ENCODE measurements at regions not wholly inside any gene's neighbourhood (a gene's known extent, or its start where the extent isn't known, plus 50 kb on each side); places are given as distances from the start of the nearest gene placed in this dataset.
"Not testable (repeated sequence)": the region's sequence is repeated elsewhere in the genome, so short reads cannot be mapped to it uniquely, and the experiment has no call there.

DNA sequence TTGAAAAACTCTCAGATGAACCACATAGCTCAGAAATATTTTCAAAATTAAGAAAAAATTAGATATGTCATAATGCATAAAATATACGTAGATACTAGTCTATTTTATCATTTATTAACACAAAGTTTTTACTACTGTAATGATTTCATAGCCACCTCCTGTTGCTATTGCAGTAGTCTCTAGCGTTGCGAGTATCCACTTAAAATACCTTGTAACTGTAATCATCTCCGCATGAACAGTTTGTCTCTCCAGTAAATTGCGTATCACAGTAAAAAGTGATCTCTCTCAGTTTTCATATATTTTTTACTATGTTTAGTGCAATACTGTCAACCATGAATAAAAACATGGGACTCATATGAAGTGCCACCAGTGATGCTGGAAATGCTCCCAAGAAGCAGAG is 417.9 kb upstream of the ZNF462 start:
- DNase-seq (ENCODE audit: low spot score), result no peak
- intact Hi-C loops (cut with DNase I), result no loop called here

DNA sequence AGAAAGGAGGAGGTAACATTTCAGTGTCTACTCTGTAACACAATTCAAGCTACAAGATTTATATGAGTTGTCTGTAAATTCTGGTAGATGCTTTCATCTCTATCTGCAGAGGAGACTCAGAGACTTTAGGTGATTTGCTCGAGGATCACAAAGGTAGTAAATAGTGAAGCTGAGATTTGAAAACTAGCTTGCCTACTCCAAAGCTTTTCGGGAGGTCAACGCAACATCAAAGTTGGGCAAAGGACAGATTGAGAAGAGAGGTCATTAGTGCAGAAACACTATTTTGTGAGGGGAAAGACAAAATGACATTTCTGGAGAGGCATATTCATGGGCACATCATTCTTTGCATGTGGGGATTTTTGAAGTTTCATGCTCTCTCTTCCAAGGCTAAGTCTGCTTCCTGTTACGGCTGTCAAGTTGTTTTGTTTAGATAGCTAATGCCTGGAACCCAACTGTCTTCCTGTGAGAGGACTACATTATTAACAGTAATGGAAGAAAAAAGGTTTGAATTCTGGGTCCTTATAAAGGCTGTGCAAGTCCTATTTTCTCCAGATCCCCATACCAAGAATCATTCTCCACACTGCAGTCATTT is 413.5 kb upstream of the ZNF462 start:
- intact Hi-C loops (cut with DNase I), result no loop called here
- no peak for DNase-seq (ENCODE audit: low spot score)

DNA sequence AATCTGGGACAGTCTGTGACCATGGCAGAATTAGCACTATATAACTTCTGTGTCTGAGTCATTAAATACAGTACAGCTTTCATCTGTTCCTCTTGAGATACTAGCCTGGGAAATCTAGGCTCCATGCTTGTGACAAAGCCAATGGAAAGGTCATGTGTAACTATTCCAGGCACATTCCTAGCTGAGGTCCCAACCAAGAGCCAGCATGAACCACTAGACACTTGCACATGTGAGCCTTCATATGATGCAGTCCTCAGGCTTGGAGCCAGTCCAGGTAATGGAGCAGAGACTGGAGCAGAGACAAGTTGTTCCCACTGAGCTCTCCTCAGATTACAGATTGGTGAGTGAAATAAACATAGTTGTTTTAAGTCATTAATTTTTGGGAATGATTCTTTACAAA is 412.4 kb upstream of the ZNF462 start:
- DNase-seq (ENCODE audit: low spot score), result no peak
- intact Hi-C loops (cut with DNase I), result no loop called here

DNA sequence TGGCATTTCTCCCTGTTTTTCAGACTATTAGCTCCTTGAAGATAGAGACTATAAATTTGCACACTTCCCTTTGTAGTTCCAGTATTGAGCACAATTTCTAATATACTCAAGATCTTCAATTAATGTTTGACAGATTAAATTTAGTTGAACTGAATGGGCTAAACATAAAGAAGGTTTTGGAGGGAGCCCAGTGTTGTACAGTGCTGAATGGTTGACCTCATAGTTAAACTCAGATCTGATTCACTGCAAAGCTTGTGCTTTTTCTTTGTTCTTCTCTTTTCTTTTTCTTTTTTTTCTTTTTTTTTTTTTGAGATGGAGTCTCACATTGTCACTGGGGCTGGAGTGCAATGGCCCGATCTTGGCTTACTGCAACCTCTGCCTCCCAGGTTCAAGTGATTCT is 411.7 kb upstream of the ZNF462 start:
- no peak for DNase-seq (ENCODE audit: low spot score)
- intact Hi-C loops (cut with DNase I), result no loop called here

DNA sequence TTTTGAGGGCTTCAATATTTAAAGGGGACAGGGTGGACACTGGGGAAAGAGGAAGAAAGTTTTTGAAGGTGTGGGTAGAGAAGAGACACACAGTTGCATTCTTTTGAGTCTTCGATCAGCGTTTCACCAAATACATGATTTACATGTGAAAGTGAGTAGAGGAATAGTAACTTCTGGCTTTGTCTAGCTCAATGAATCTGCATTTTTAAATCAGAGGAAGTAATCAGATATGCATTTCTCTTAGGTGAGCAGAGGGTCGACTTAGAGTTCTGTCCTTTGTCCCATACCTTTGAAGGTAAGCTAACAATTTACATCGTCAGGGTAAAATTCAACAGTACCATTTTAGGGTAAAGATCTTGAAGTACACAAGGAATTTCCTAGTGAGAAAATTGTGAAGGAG is 406.4 kb upstream of the ZNF462 start:
- intact Hi-C loops (cut with DNase I), result no loop called here

DNA sequence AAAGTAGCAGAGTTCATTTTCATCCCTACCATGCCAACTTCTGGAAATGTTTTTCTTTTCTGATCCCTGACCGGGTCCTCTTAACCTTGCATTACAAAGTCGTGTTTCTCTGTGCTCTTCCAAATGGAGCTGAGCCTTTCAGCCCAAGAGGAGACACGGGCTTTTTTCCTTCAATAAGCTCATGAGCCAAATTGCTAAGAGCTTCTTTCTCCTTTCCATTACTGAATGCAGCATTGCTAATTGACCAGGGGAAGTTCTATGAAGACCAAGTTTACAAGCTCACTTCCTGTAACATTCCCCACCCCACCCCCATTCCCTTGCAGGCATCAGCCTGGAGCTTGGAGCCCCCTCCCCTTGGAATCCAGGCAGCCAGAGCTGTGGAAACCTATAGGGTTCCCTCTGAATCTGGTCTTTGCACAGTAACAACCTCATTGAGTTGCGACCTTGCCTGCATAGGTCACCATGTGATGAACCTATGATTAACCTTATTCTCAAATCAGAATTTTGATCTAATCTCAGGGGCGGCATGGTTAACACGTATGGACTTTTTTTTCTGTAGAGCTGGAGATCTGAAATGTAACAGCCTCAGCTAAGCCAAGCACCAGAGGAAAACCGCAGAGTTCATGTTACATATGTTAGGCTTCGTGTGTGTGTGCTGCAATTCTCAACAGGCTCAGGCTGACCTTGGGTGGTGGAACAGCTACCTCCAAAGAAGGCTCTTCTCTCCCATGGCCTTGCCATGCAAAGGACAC is 395.7 kb upstream of the ZNF462 start:
- no peak for DNase-seq (ENCODE audit: low spot score)
- intact Hi-C loops (cut with DNase I), result no loop called here

More for the DNA sequence above, 406.4 kb upstream of the ZNF462 start:
- DNase-seq (ENCODE audit: low spot score), result no peak

DNA sequence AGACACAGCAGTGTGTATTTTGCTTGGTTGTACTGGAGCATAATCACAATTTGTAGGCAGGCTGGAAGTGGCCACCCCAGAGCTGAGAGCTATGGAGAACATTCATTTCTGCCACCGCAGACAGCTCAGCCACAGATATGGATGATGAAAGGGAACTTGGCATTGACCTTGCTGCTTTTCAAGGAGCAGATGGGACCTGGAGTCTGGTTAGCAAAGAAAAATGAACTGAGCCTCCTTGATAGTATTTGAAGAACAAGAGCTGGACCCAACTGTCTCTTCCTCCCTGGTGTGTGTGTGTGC is 395.2 kb upstream of the ZNF462 start:
- no peak for DNase-seq (ENCODE audit: low spot score)
- intact Hi-C loops (cut with DNase I), result no loop called here

DNA sequence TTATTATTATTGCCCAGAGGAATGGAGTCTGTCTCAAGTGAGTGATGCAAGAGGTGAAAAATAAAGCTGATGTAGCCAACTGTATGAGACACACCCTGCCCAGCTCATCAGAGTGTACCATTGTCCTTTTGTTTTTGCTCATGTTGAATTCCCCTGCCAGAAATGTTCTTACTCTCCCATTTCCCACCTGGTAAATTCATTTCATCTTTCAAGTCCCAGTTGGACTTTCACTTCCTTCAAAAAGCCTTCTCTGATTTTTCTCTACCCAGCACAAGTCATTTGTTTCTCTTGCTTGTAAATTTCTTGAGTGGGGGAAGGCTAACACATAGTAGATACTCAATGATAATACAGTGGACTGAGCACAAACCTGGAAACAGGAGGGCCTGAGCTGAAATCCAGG is 394.5 kb upstream of the ZNF462 start:
- no peak for DNase-seq (ENCODE audit: low spot score)
- intact Hi-C loops (cut with DNase I), result no loop called here

DNA sequence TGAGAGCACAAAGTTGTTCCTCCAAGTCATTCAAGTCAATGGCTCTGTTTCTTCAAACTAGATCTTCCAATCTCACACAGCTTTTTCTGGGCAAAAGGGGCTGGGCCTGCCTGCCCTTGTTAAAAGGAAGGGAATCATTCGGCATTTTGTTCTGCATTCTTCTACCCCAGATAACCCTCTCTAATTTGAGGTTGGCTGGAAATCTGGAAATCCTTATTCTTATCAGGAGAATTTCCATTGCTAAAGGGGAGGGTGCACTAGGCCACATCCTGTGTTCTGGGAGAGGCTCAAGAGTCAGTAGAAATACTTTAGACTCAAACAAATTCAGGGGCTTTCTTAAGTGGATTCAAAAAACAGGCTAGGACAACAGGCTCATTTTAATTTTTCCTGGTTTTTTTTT is 384.7 kb upstream of the ZNF462 start:
- DNase-seq (ENCODE audit: low spot score), result no peak
- intact Hi-C loops (cut with DNase I), result no loop called here

DNA sequence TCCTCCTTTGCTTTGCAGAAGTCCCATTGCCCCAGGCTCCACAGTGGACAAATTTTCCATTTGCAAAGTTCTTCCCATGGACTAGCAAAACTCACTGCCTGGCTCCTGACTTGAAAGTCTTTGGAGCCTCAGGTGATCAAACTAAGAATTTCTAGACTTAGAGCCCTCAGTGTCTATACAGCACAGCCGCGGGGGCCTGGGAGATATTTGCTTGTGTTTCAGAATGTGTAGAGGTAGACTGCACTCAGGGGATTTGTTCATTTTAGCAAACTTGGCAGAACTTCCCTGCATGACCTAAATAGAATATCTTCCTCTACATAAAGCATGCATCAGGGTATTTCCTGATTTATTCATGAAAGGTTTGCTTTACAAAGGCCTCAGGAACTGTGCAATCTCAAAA is 384.2 kb upstream of the ZNF462 start:
- DNase-seq (ENCODE audit: low spot score), result no peak
- intact Hi-C loops (cut with DNase I), result no loop called here

DNA sequence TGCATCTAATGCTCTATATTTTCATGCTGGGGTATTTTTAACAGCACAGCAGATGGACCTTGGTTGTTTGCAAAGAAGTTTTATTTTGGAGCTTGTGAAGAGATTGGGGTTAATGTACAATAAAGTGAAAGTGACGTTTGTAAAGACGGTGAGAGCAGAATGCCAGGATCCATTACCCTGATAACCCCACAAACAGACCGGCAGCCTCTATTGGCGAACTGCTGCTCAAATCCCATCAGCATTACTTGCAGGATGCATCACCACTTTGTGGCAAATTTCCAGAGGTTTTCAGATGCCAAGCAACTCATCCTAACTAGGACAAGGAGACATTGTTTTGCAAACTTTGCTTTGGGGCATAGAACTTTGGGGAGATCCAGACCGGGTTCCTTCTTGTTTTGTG is 383.3 kb upstream of the ZNF462 start:
- DNase-seq (ENCODE audit: low spot score), result no peak
- intact Hi-C loops (cut with DNase I), result no loop called here

DNA sequence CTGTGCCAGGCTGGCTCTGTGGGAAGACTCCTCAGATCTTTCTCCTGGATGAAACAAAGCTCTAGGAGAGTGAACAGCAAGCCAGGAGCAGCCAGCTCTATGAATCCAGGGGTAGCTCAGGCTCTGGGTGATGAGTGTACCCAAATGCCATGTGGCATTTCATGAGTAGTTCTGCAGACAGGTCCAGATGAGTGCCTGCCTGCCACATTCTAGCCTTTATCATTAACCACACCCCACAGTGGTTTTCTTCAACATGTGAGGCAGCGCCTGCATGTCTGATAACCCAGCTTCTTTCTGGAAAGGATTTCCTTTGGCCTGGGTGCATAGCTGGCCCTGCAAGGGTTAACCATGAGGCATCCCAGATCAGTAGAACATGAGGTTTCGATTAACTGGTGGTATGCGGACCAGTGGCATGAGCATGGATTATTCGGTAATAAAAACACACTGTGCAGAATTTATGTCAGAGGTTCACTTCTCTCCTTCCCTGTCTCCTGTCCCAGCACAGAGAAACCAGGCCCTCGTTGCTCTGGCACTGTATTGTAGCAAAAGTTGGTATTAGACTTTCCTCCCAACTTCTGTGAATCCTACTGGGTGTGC is 381.9 kb upstream of the ZNF462 start:
- intact Hi-C loops (cut with DNase I), result no loop called here

DNA sequence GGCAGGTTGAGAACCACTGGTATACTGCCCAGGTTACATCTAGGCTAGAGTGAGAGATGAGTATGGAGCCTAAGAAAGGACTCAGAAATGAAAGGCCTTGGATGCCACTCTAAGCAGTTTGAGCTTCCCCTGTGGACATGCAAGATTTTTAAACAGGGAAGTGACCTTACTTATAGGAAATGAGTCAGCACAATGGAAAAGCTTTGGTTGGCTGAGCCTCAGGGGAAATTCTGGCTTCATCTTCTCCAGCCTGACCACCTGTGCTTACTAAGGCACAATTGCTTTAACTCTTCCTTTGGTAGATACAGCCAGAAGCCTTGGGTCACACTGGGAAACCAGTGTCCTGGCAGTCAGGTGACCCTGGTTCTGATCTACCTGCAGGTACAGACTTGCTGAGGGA is 380.2 kb upstream of the ZNF462 start:
- no peak for DNase-seq (ENCODE audit: low spot score)
- intact Hi-C loops (cut with DNase I), result no loop called here

More for the DNA sequence above, 381.9 kb upstream of the ZNF462 start:
- DNase-seq (ENCODE audit: low spot score), result no peak

DNA sequence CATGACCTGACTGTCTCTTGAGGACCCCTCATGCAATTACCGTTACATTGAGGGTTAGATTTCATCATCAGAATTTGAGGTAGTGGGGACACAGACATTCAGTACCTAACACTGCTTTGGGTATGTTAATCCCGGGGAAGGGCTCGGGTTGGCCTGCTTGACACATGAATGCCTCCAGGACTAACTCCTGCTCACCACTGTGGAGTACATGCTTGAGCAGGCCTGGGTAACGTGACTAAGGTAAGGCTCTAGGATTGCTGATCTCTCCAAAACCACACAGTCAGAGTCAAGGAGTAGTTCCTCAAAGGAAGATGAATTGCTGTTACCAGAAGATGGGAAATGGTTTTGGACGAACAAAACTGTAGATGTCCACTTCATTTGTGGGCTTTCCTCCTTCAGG is 376.3 kb upstream of the ZNF462 start:
- DNase-seq (ENCODE audit: low spot score), result no peak
- intact Hi-C loops (cut with DNase I), result no loop called here

DNA sequence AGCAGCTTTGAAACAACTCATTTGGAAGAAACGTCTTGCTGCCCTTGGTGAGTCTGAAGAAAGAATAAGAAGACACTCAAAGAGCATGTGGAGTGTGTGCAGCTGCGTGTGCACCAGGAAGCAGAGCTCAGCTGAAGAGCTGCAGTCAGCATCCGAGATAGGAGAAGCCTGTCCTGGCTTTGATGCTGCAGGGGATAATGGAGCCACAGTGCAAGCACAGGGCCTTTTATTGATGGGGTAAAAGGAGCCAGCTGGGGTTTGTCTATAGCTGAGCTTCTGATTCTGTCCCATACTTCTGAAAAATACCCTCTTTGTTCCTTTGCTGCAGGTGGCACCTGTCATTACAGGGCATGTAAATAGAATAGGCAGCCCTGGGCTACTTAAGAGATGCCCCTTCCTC is 375.7 kb upstream of the ZNF462 start:
- intact Hi-C loops (cut with DNase I), result no loop called here
- no peak for DNase-seq (ENCODE audit: low spot score)

DNA sequence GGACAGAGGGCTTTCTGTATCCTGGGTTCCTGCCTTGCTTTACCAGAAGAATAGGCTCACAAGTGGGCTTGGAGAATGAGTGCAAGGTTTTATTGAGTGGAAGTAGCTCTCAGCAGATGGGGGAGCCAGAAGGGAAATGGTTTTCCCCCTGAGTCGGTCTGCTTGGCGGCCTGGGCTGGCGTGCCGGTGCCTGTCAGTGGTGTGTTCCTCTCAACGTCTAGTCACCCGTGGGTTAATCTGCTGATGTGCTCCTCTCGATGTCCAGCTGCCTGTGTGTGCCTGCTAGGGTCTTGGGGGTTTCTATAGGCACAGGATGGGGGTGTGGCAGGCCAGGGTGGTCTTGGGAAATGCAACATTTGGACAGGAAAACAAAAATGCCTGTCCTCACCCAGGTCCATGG is 370.8 kb upstream of the ZNF462 start:
- DNase-seq (ENCODE audit: low spot score); intact Hi-C loops (cut with DNase I): not testable (repeated sequence)

DNA sequence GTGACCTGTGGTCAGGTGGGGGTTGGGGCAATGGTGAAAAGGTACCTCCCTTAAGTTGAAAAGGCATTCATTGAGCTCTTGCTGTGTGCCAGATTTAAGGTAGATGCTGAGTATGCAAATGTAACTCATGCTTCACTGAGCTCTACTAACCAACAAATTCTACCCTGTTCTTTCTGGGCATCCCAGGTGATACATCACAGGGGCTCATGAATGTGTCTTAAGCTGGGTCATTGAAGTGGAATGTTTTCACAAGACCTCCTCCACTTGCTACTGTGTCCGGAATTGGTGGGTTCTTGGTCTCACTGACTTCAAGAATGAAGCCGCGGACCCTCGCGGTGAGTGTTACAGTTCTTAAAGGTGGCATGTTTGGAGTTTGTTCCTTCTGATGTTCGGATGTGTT is 362.8 kb upstream of the ZNF462 start:
- DNase-seq (ENCODE audit: low spot score), result no peak
- intact Hi-C loops (cut with DNase I), result no loop called here

DNA sequence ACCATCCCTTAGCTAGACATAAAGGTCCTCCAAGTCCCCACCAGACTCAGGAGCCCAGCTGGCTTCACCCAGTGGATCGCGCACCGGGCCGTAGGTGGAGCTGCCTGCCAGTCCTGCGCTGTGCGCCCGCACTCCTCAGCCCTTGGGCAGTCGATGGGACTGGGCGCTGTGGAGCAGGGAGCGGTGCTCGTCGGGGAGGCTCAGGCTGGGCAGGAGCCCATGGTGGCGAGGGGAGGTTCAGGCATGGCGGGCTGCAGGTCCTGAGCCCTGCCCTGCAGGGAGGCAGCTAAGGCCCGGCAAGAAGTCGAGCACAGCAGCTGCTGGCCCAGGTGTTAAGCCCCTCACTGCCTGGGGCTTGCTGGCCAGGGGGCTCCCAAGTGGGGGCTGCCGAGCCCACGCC is 361.8 kb upstream of the ZNF462 start:
- intact Hi-C loops (cut with DNase I), result not testable (repeated sequence)

DNA sequence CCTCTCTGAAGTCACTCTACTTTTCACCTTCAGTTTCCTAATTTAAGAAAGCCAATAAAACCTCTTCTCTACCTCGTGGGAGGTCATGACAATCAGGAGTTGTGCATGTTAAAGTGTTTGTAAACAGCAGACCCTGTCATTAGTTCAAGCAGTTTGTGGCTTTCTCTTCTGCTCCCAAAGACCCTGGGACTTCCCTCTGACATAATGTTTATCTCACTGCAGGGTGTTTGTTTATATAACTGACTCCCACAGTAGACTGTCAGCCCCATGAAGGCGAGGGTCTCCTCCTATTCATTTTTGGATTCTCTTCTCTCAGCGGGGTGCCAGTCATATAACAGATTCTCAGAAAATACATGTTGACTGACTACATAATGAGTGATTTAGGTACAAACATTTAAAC is 360.0 kb upstream of the ZNF462 start:
- intact Hi-C loops (cut with DNase I), result no loop called here
- no peak for DNase-seq (ENCODE audit: low spot score)

More for the DNA sequence above, 361.8 kb upstream of the ZNF462 start:
- not testable (repeated sequence) for DNase-seq (ENCODE audit: low spot score)

DNA sequence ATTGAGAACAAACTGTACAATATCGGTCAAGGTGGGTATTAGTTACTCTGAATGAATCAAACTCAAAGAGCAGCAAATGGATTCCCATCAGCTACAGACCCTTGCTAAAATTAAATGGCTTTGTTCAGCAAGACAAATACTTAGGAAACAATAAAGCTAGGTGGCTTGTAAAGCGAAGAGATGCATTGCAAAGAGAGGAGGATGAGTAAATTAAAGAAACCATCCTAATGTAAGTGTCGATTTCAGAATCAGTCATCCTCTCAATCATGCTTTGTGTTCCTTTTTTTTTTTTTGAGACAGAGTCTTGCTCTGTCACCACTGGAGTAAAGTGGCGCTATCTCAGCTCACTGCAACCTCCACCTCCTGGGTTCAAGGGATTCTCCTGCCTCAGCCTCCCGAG is 359.2 kb upstream of the ZNF462 start:
- no peak for DNase-seq (ENCODE audit: low spot score)
- intact Hi-C loops (cut with DNase I), result no loop called here

DNA sequence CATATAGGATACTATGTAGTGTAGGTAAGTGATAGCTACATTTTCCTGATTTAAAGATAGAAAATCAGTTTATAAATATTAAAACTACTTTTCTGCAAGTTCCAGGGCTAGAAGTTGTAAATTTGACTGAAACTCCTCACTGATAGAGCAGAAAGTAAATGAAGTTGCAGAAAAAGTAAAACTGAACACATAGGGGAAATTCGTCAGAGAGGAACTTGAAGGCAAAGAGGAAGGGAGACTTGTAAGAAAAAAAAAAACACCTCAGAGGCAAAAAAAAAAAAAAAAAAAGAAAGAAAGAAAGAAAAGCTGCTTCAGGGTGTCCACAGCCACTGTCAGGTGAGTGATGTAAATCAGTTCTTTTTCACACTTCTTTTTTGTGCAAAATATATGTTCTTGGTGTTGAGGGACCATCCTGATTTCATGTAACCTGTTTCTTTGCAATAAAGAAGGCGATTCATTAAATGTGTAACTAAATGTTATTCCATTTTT is 336.2 kb upstream of the ZNF462 start:
- intact Hi-C loops (cut with DNase I), result no loop called here
- no peak for DNase-seq (ENCODE audit: low spot score)
